Osteoblast (primary cell): ENCODE measurements at regions not wholly inside any gene's neighbourhood (a gene's known extent, or its start where the extent isn't known, plus 50 kb on each side); places are given as distances from the start of the nearest gene placed in this dataset.

ENCODE experiments used
- DNase-seq: peaks from one replicate; pipeline ENCODE4 v3.0.0; 2011; ENCODE audit warnings: low spot score, mixed read lengths; ENCODE audit not compliant: insufficient read length; ENCODE audit errors: missing footprints
- H2AFZ ChIP-seq: 2 replicates; pipeline ENCODE4 v1.6.0; 2011; ENCODE audit warnings: mild to moderate bottlenecking, low read length
- H3K27ac ChIP-seq: 2 replicates; pipeline ENCODE4 v1.5.1; 2011; ENCODE audit warnings: mild to moderate bottlenecking, low read depth, low read length, moderate library complexity
- H3K27me3 ChIP-seq: 2 replicates; pipeline ENCODE4 v1.6.0; 2012; ENCODE audit warnings: mild to moderate bottlenecking, control low read depth, inconsistent platforms, low read length, moderate library complexity; ENCODE audit not compliant: insufficient read depth
- H3K36me3 ChIP-seq: 2 replicates; pipeline ENCODE4 v1.5.1; 2011; ENCODE audit warnings: mild to moderate bottlenecking, low read length, control low read depth, moderate library complexity; ENCODE audit not compliant: insufficient read depth
- H3K4me1 ChIP-seq: 2 replicates; pipeline ENCODE4 v1.5.1; 2011; ENCODE audit warnings: mild to moderate bottlenecking, low read length, control low read depth, moderate library complexity; ENCODE audit not compliant: insufficient read depth
- H3K4me2 ChIP-seq: 2 replicates; pipeline ENCODE4 v1.6.0; 2011; ENCODE audit warnings: mild to moderate bottlenecking, low read length; ENCODE audit not compliant: insufficient read depth
- H3K4me3 ChIP-seq: fragments of 200-600 bp; sonication (generic); 3 replicates; pipeline ENCODE4 v1.5.1; 2012; ENCODE audit warnings: mild to moderate bottlenecking, low read length, inconsistent platforms; ENCODE audit not compliant: insufficient read depth
- H3K79me2 ChIP-seq: 2 replicates; pipeline ENCODE4 v1.6.0; 2012; ENCODE audit warnings: mild to moderate bottlenecking, low read length, control low read depth, inconsistent platforms; ENCODE audit not compliant: insufficient read depth
- H3K9me3 ChIP-seq: 2 replicates; pipeline ENCODE4 v1.5.1; 2011; ENCODE audit warnings: low read depth, low read length, control low read depth
- H4K20me1 ChIP-seq: 2 replicates; pipeline ENCODE4 v1.6.0; 2012; ENCODE audit warnings: mild to moderate bottlenecking, low read length, control low read depth; ENCODE audit not compliant: insufficient read depth
- TF ChIP-seq, protein P1 (sequence below): IDR thresholded peaks from 2 replicates; pipeline ENCODE4 v1.5.1; 2011; ENCODE audit warnings: mild to moderate bottlenecking, low read depth, low read length, moderate library complexity; ENCODE audit errors: extremely low read depth

DNA sequence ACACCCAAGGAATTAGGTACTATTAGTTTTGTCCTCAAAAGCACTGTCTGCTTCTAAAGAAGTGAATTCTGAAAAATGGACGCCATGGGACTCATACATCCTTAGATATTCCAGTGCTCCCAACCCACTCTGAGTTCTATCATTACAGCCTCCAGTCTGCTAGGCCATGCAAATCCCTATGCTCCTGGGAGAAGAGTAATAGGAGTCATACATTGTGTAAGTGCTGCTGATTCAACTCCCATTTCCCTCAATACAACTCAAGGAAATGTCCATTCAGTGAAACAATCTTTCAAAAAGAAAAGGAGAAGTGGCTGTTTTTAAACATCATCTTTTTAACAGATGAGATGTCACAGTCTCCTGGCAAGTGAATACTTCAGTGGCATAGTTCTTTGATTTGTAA, 590.2 kb upstream of the LRRC4C start:
- TF ChIP-seq, protein P1, sequence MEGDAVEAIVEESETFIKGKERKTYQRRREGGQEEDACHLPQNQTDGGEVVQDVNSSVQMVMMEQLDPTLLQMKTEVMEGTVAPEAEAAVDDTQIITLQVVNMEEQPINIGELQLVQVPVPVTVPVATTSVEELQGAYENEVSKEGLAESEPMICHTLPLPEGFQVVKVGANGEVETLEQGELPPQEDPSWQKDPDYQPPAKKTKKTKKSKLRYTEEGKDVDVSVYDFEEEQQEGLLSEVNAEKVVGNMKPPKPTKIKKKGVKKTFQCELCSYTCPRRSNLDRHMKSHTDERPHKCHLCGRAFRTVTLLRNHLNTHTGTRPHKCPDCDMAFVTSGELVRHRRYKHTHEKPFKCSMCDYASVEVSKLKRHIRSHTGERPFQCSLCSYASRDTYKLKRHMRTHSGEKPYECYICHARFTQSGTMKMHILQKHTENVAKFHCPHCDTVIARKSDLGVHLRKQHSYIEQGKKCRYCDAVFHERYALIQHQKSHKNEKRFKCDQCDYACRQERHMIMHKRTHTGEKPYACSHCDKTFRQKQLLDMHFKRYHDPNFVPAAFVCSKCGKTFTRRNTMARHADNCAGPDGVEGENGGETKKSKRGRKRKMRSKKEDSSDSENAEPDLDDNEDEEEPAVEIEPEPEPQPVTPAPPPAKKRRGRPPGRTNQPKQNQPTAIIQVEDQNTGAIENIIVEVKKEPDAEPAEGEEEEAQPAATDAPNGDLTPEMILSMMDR = no peak
- H4K20me1 ChIP-seq = no peaks in the 10 kb centered on the region
- H3K9me3 ChIP-seq = peaks cover 2% of the 10 kb centered on the region
- H2AFZ ChIP-seq = no peak overlapping the region
- H3K79me2 ChIP-seq = no peaks in the 10 kb centered on the region
- DNase-seq = no peak
- H3K4me1 ChIP-seq = no peaks in the 10 kb centered on the region
- no peak overlapping the region for H3K27ac ChIP-seq
- H3K36me3 ChIP-seq = no peaks in the 10 kb centered on the region
- no peaks in the 10 kb centered on the region for H3K27me3 ChIP-seq
- no peak overlapping the region for H3K4me3 ChIP-seq
- no peak overlapping the region for H3K4me2 ChIP-seq

DNA sequence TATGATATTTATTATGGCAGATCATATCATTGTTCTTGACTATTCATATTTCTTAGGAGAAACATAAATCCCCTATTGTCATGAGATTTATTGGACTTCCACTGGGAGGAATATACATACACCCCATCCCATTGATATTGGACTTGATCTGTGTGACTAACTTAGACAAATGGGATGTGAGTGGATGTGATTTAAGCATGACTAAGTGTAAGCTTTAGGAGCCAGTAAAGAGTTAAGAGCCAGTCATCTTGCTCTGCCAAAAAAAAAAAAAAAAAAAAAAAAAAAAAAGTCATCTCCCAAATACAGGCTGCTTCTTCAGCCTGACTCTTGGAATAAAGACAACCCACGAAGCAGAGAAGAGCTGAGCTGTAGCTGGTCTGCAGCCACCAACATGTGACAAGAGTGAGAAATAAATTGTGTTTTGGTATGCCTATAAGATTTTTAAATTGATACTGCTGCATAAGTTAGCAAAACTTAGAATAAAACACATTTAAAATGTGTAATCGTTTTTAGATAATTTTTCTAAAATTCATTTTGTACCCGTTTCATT, 595.0 kb upstream of the LRRC4C start:
- Histone ChIP-seq H3K4me1 (no peaks in the 10 kb centered on the region), H3K4me2 (no peak overlapping the region), H3K27ac (no peak overlapping the region), H3K79me2 (no peaks in the 10 kb centered on the region), H3K27me3 (no peaks in the 10 kb centered on the region), H3K4me3 (no peak overlapping the region), H3K9me3 (peaks cover 2% of the 10 kb centered on the region), H4K20me1 (no peaks in the 10 kb centered on the region), H2AFZ (no peak overlapping the region), H3K36me3 (no peaks in the 10 kb centered on the region)
- TF ChIP-seq, protein P1 = no peak
- DNase-seq = no peak

DNA sequence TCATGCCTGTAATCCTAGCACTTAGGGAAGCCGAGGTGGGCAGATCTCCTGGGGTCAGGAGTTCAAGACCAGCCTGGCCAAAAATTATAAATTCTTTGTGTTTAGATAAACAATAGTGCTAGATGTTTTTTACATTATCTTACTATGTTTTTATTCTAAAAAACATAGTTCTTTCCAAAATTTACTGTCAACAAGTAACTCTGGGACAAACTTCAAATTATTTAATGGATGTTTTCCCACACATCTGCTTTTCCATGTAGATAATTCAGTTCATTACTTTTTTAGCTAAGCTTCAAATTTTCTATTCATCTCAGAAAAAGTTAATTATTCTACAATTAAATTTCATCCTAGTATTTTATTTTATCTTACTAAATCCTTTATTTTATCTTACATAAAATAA, 596.2 kb upstream of the LRRC4C start:
- DNase-seq = no peak
- Histone ChIP-seq H3K9me3 (peaks cover 2% of the 10 kb centered on the region), H4K20me1 (no peaks in the 10 kb centered on the region), H3K36me3 (no peaks in the 10 kb centered on the region), H3K4me3 (no peak overlapping the region), H3K4me2 (no peak overlapping the region), H2AFZ (no peak overlapping the region), H3K27ac (no peak overlapping the region), H3K79me2 (no peaks in the 10 kb centered on the region), H3K27me3 (no peaks in the 10 kb centered on the region), H3K4me1 (no peaks in the 10 kb centered on the region)
- TF ChIP-seq, protein P1 = no peak

DNA sequence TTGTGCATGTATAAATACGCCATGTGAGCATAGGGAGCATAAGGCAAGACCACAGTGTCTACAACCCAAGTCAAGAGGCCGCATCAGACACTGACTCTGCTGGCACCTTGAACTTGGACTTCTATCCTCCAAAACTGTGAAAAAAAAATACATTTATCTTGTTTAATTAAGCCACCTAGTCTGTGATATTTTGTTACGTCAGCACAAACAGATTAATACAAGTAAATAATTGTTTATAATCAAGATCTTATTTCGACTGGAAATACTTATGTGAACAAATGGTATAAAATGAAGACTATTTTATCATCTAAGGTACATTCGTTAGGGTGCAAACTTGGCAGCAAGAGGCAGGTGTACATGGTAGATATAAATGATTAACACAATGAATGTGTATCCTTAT, 599.3 kb upstream of the LRRC4C start:
- Histone ChIP-seq H3K4me1 (no peaks in the 10 kb centered on the region), H3K9me3 (no peaks in the 10 kb centered on the region), H2AFZ (no peak overlapping the region), H3K4me3 (no peak overlapping the region), H3K4me2 (no peak overlapping the region), H3K79me2 (no peaks in the 10 kb centered on the region), H3K36me3 (no peaks in the 10 kb centered on the region), H3K27ac (no peak overlapping the region), H4K20me1 (no peaks in the 10 kb centered on the region), H3K27me3 (no peaks in the 10 kb centered on the region)
- TF ChIP-seq, protein P1 = no peak
- DNase-seq = no peak
